PC-9 (cell line): ENCODE measurements at regions not wholly inside any gene's neighbourhood (a gene's known extent, or its start where the extent isn't known, plus 50 kb on each side); places are given as distances from the start of the nearest gene placed in this dataset.

Experiments used
- BruUV-seq: library from RNA; stranded (reverse); fragments of 400-500 nt; replicated peaks from 2 replicates; lab custom pipeline; 2021; lab: Mats Ljungman, UMichigan
- CTCF ChIA-PET: fragments of 300-600 bp; sonication (Branson Sonifier 250); formaldehyde crosslinking; loops from one replicate; lab custom pipeline; 2022; ENCODE audit warnings: antibody characterized with exemption; lab: Charles Lee
- POLR2A ChIA-PET: fragments of 300-600 bp; sonication (Branson Sonifier 250); formaldehyde crosslinking; loops from one replicate; lab custom pipeline; 2022; ENCODE audit warnings: antibody characterized with exemption; ENCODE audit not compliant: unreplicated experiment; lab: Charles Lee
- DNase-seq, 2 experiments: peaks; one replicate each; pipeline versions ENCODE4 v3.0.0 to v3.0.0-alpha.2; 2015 to 2022; ENCODE audit warnings: mixed read lengths in 1 of 2
- H2AFZ ChIP-seq: fragments of 200-600 bp; sonication (generic); 2 replicates; pipeline ENCODE4 v1.8.1; 2017; ENCODE audit warnings: antibody characterized with exemption
- H3F3A ChIP-seq: fragments of 200-600 bp; sonication (generic); 2 replicates; pipeline ENCODE4 v1.8.1; 2017; ENCODE audit warnings: antibody characterized with exemption, mild to moderate bottlenecking, low read depth; ENCODE audit not compliant: insufficient read depth
- H3K27ac ChIP-seq: fragments of 200-600 bp; sonication (generic); 2 replicates; pipeline ENCODE4 v1.6.1; 2016; ENCODE audit warnings: mixed run types
- H3K27me3 ChIP-seq: fragments of 200-600 bp; sonication (generic); 2 replicates; pipeline ENCODE4 v1.6.1; 2016; ENCODE audit warnings: low read depth, mixed run types; ENCODE audit not compliant: insufficient read depth
- H3K36me3 ChIP-seq: fragments of 200-600 bp; sonication (generic); 2 replicates; pipeline ENCODE4 v1.6.1; 2016; ENCODE audit warnings: low read depth, mixed run types
- H3K4me1 ChIP-seq: fragments of 200-600 bp; sonication (generic); replicated peaks from 2 replicates; pipeline ENCODE4 v1.6.1; 2016; ENCODE audit warnings: mixed run types; ENCODE audit not compliant: insufficient read depth
- H3K4me2 ChIP-seq: fragments of 200-600 bp; sonication (generic); 2 replicates; pipeline ENCODE4 v1.6.1; 2017; ENCODE audit warnings: mixed run types
- H3K4me3 ChIP-seq: fragments of 200-600 bp; sonication (generic); 2 replicates; pipeline ENCODE4 v1.6.1; 2016; ENCODE audit warnings: mixed run types
- H3K79me2 ChIP-seq: fragments of 200-600 bp; sonication (generic); 2 replicates; pipeline ENCODE4 v1.6.1; 2017; ENCODE audit warnings: low read depth, mixed run types
- H3K9me2 ChIP-seq: fragments of 200-600 bp; sonication (generic); 2 replicates; pipeline ENCODE4 v1.8.1; 2017; ENCODE audit warnings: mild to moderate bottlenecking; ENCODE audit not compliant: insufficient read depth
- H3K9me3 ChIP-seq: fragments of 200-600 bp; sonication (generic); 2 replicates; pipeline ENCODE4 v1.8.1; 2016; ENCODE audit warnings: low read depth; ENCODE audit not compliant: insufficient read depth
- H4K20me1 ChIP-seq: fragments of 200-600 bp; sonication (generic); 2 replicates; pipeline ENCODE4 v1.8.1; 2017; ENCODE audit not compliant: insufficient read depth
- CTCF ChIP-seq: fragments of 200-600 bp; sonication (generic); conservative IDR thresholded peaks from 2 replicates; pipeline ENCODE4 v1.6.1; 2017; ENCODE audit warnings: mixed run types, antibody characterized with exemption, mild to moderate bottlenecking, moderate library complexity
- EZH2 ChIP-seq: fragments of 200-600 bp; sonication (generic); IDR thresholded peaks from 2 replicates; pipeline ENCODE4 v1.8.0; 2017; ENCODE audit warnings: antibody characterized with exemption, low read depth
- intact Hi-C: fragments of 100-400 bp; cut with micrococcal nuclease; formaldehyde crosslinking; loops from one replicate; pipeline ENCODE4 v1.10.0; 2022; ENCODE audit not compliant: unreplicated experiment

DNA sequence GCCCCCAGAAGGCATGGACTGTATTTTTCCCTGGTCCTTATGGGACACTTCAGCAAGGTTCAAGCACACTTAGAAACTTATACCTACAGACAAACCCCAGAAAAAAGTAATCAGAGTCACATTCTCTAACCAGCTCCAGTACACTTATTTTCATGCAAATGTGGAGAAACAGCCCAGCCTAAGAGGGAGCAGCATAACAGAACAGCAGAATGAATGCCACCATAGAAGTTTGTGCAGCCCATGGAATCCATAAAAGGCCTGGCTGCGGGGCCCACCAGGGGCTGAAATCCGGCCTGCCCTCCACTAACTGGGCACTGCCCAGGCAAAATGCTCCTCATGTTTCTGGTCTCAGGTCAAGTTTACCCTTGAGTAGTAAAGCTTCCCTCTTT is 60.4 kb upstream of the ATP1A1 start:
- POLR2A ChIA-PET: no interaction called here
- H3K4me2 ChIP-seq: peak overlapping the region; percentile 65
- peaks cover 56% of the 10 kb centered on the region for H3F3A ChIP-seq
- no TSS peak for BruUV-seq
- H3K4me3 ChIP-seq: peak overlapping the region; percentile 1; the same call in 1 of the 2 replicates
- DNase-seq: no peak
- CTCF ChIA-PET: interaction anchor here (1.8 kb wide), 1 partner anchor 46 kb away, joined by 5 read pairs; no protein-coding TSS in a partner anchor
- no peaks in the 10 kb centered on the region for H3K36me3 ChIP-seq
- H3K27ac ChIP-seq: peak overlapping the region; percentile 88
- intact Hi-C loops: loop anchor here (1.0 kb wide), 2 partner anchors 18 to 60 kb away; no protein-coding TSS in a partner anchor
- H4K20me1 ChIP-seq: no peaks in the 10 kb centered on the region
- H2AFZ ChIP-seq: peak overlapping the region; percentile 44; the same call in 1 of the 2 replicates
- no peaks in the 10 kb centered on the region for H3K9me3 ChIP-seq
- H3K9me2 ChIP-seq: no peaks in the 10 kb centered on the region; the same call in 1 of the 2 replicates
- H3K27me3 ChIP-seq: no peaks in the 10 kb centered on the region
- TF ChIP-seq CTCF (no peak), EZH2 (no peak)
- no peaks in the 10 kb centered on the region for H3K79me2 ChIP-seq
- H3K4me1 ChIP-seq: peaks cover 65% of the 10 kb centered on the region

GRCh38 chr1:116313776-116314175 is 59.3 kb upstream of the ATP1A1 start:
- H3K27ac ChIP-seq: peak overlapping the region; percentile 88
- H3K79me2 ChIP-seq: no peaks in the 10 kb centered on the region
- H3K36me3 ChIP-seq: no peaks in the 10 kb centered on the region
- TF ChIP-seq EZH2: no peak
- TF ChIP-seq CTCF: no peak
- H3K9me2 ChIP-seq: no peaks in the 10 kb centered on the region
- H3F3A ChIP-seq: peaks cover 50% of the 10 kb centered on the region
- ChIA-PET CTCF (no interaction called here), POLR2A (no interaction called here)
- no peak overlapping the region for H3K4me3 ChIP-seq
- no peaks in the 10 kb centered on the region for H3K27me3 ChIP-seq
- no peaks in the 10 kb centered on the region for H4K20me1 ChIP-seq
- peaks cover 59% of the 10 kb centered on the region for H3K4me1 ChIP-seq
- intact Hi-C loops: no loop called here
- DNase-seq: no peak
- H3K9me3 ChIP-seq: no peaks in the 10 kb centered on the region
- no TSS peak for BruUV-seq
- H3K4me2 ChIP-seq: peak overlapping the region; percentile 65; the same call in 1 of the 2 replicates
- H2AFZ ChIP-seq: no peak overlapping the region

DNA sequence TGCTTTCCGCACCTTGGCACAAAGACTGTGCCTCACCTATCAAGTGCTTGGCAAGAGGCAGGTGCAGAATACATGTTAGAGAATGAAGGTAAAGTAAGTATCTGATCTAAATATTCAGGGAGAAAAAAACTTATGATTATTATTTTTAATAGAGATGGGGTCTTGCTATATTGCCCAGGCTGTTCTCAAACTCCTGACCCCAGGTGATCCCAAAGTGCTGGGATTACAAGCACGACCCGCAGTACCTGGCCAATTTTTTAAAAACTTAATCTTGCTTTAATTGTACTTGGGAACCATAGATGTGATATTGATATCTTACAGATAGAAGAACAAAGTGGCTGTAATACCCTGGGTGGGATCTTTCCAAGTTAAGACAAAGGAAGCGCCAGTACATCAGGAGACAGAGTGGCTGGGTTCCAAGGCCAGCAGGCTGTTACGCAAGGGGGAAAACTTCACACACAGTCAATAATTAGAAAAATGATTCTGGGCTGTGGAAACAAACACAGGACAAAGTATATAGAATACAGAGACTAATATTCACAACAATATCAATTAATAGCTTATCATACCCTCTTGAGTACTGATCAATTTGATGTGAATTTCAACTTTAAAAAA is 58.6 kb upstream of the ATP1A1 start:
- H3K36me3 ChIP-seq: no peaks in the 10 kb centered on the region
- H3K4me2 ChIP-seq: no peak overlapping the region
- no peak for DNase-seq
- no peaks in the 10 kb centered on the region for H3K9me2 ChIP-seq
- no peaks in the 10 kb centered on the region for H3K79me2 ChIP-seq
- ChIA-PET POLR2A (no interaction called here), CTCF (no interaction called here)
- peaks cover 43% of the 10 kb centered on the region for H3F3A ChIP-seq
- H3K27me3 ChIP-seq: no peaks in the 10 kb centered on the region
- H4K20me1 ChIP-seq: no peaks in the 10 kb centered on the region
- H3K27ac ChIP-seq: no peak overlapping the region
- H3K4me1 ChIP-seq: peaks cover 53% of the 10 kb centered on the region
- no peak overlapping the region for H2AFZ ChIP-seq
- BruUV-seq: no TSS peak
- intact Hi-C loops: no loop called here
- H3K4me3 ChIP-seq: no peak overlapping the region
- TF ChIP-seq CTCF: no peak
- TF ChIP-seq EZH2: no peak
- no peaks in the 10 kb centered on the region for H3K9me3 ChIP-seq
